IMR-90 (cell line): ENCODE measurements at regions not wholly inside any gene's neighbourhood (a gene's known extent, or its start where the extent isn't known, plus 50 kb on each side); places are given as distances from the start of the nearest gene placed in this dataset.
"Not testable (repeated sequence)": the region's sequence is repeated elsewhere in the genome, so short reads cannot be mapped to it uniquely, and the experiment has no call there.

Experiments
- ATAC-seq: fragments of 200-7000 bp; cut with Tn5 transposase; 2 replicates; pipeline ENCODE4 v1.9.1; 2020; ENCODE audit warnings: low read depth, mild to moderate bottlenecking, moderate library complexity
- BruUV-seq: library from RNA; stranded (reverse); fragments of 400-500 nt; replicated peaks from 2 replicates; lab custom pipeline; 2021; lab: Mats Ljungman, UMichigan
- CTCF ChIA-PET: fragments of 300-600 bp; formaldehyde crosslinking; extraction: SDS; loops from one replicate; lab custom pipeline; 2021; ENCODE audit warnings: antibody characterized with exemption; lab: Yijun Ruan, JAX
- POLR2A ChIA-PET: fragments of 300-600 bp; sonication (Branson Sonifier 250); formaldehyde crosslinking; loops from one replicate; lab custom pipeline; 2022; ENCODE audit warnings: antibody characterized with exemption; ENCODE audit not compliant: unreplicated experiment; lab: Charles Lee
- DNase-seq: peaks from one replicate; pipeline ENCODE4 v3.0.0; 2013
- H2AFZ ChIP-seq: replicated peaks from 2 replicates; pipeline ENCODE3; 2013; ENCODE audit warnings: low read length, mild to moderate bottlenecking; ENCODE audit not compliant: poor library complexity
- H2AK5ac ChIP-seq: 2 replicates; pipeline ENCODE4 v1.6.1; 2013; ENCODE audit warnings: low read depth, low read length, inconsistent platforms
- H2AK9ac ChIP-seq: replicated peaks from 2 replicates; pipeline ENCODE3; 2013; ENCODE audit warnings: mild to moderate bottlenecking, low read depth, low read length, moderate library complexity; ENCODE audit not compliant: poor library complexity
- H2BK120ac ChIP-seq: 2 replicates; pipeline ENCODE4 v1.6.1; 2013; ENCODE audit warnings: low read depth, low read length, inconsistent platforms
- H2BK15ac ChIP-seq: 3 replicates; pipeline ENCODE4 v1.6.1; 2013; ENCODE audit warnings: low read depth, low read length, inconsistent platforms
- H2BK20ac ChIP-seq: 2 replicates; pipeline ENCODE4 v1.6.1; 2013; ENCODE audit warnings: low read depth, mild to moderate bottlenecking, inconsistent platforms, low read length, moderate library complexity
- H2BK5ac ChIP-seq: 2 replicates; pipeline ENCODE4 v1.6.1; 2013; ENCODE audit warnings: mild to moderate bottlenecking, low read depth, low read length, inconsistent platforms; ENCODE audit not compliant: poor library complexity, severe bottlenecking
- H3K14ac ChIP-seq: replicated peaks from 2 replicates; pipeline ENCODE4 v1.6.1; 2013; ENCODE audit warnings: low read depth, low read length, inconsistent platforms
- H3K18ac ChIP-seq: 2 replicates; pipeline ENCODE4 v1.6.1; 2013; ENCODE audit warnings: low read depth, low read length, control low read depth
- H3K23ac ChIP-seq: 2 replicates; pipeline ENCODE4 v1.6.1; 2013; ENCODE audit warnings: low read depth, low read length, inconsistent platforms
- H3K27ac ChIP-seq: 2 replicates; pipeline ENCODE4 v1.5.1; 2013; ENCODE audit warnings: mild to moderate bottlenecking, control low read depth, low read length; ENCODE audit not compliant: insufficient read depth
- H3K27me3 ChIP-seq: 2 replicates; pipeline ENCODE4 v1.6.1; 2013; ENCODE audit warnings: low read length; ENCODE audit not compliant: control insufficient read depth, insufficient read depth
- H3K36me3 ChIP-seq: 2 replicates; pipeline ENCODE4 v1.6.1; 2013; ENCODE audit warnings: low read length, mixed read lengths; ENCODE audit not compliant: control insufficient read depth, insufficient read depth
- H3K4ac ChIP-seq: 2 replicates; pipeline ENCODE4 v1.6.1; 2013; ENCODE audit warnings: low read depth, low read length, inconsistent platforms
- H3K4me1 ChIP-seq: 2 replicates; pipeline ENCODE4 v1.6.1; 2013; ENCODE audit warnings: low read length, mixed read lengths; ENCODE audit not compliant: control insufficient read depth, insufficient read depth
- H3K4me2 ChIP-seq: 2 replicates; pipeline ENCODE4 v1.6.1; 2013; ENCODE audit warnings: low read depth, mild to moderate bottlenecking, control low read depth, low read length, moderate library complexity
- H3K4me3 ChIP-seq: 2 replicates; pipeline ENCODE4 v1.5.1; 2013; ENCODE audit warnings: low read depth, mild to moderate bottlenecking, control low read depth, low read length, moderate library complexity; ENCODE audit not compliant: insufficient read depth
- H3K56ac ChIP-seq: 2 replicates; pipeline ENCODE4 v1.6.1; 2013; ENCODE audit warnings: low read length, inconsistent platforms; ENCODE audit not compliant: insufficient read depth; ENCODE audit errors: extremely low read depth
- H3K79me1 ChIP-seq, 2 experiments: 2 replicates each; pipeline ENCODE4 v1.6.1; 2013; ENCODE audit warnings: low read length in 2 of 2, inconsistent platforms in 1 of 2, low read depth in 1 of 2
- H3K9ac ChIP-seq: 2 replicates; pipeline ENCODE4 v1.6.1; 2013; ENCODE audit warnings: low read depth, low read length, control low read depth
- H3K9me1 ChIP-seq: 2 replicates; pipeline ENCODE4 v1.6.1; 2013; ENCODE audit warnings: low read length, inconsistent platforms; ENCODE audit not compliant: insufficient read depth
- H3K9me3 ChIP-seq: 2 replicates; pipeline ENCODE4 v1.6.1; 2013; ENCODE audit warnings: low read length; ENCODE audit not compliant: control insufficient read depth, insufficient read depth
- H4K20me1 ChIP-seq: 2 replicates; pipeline ENCODE4 v1.6.1; 2013; ENCODE audit warnings: low read length, inconsistent platforms; ENCODE audit not compliant: insufficient read depth
- H4K5ac ChIP-seq: 2 replicates; pipeline ENCODE4 v1.6.1; 2013; ENCODE audit warnings: mild to moderate bottlenecking, low read depth, low read length, control low read depth
- H4K8ac ChIP-seq, 2 experiments: 2 replicates each; pipeline ENCODE4 v1.6.1; 2013; ENCODE audit warnings: low read depth in 2 of 2, low read length in 2 of 2, control low read depth in 1 of 2, inconsistent platforms in 1 of 2
- H4K91ac ChIP-seq: 2 replicates; pipeline ENCODE4 v1.6.1; 2013; ENCODE audit warnings: low read depth, low read length, inconsistent platforms; ENCODE audit not compliant: insufficient read depth
- WGBS, 2 experiments: methylation state at CpG; one replicate each; pipeline versions ENCODE4 v1.1.5 to v1.1.7; 2013; ENCODE audit warnings: missing lambda C conversion rate in 2 of 2; ENCODE audit not compliant: insufficient read length in 1 of 2; ENCODE audit errors: extremely low coverage in 2 of 2; 5-methylcytosine and 5-hydroxymethylcytosine counted together
- dilution Hi-C: fragments of 300-500 bp; cut with HindIII; formaldehyde crosslinking; loops from one replicate; pipeline ENCODE4 v1.14.3; 2018; ENCODE audit warnings: low sequenced_read_pairs; ENCODE audit not compliant: unreplicated experiment
- in situ Hi-C: fragments of 300-500 bp; cut with MboI; formaldehyde crosslinking; loops from 3 replicates; pipeline ENCODE4 v1.14.3; 2019; ENCODE audit warnings: low sequenced_read_pairs, inconsistent platforms, mixed read lengths
- intact Hi-C: fragments of 100-400 bp; cut with micrococcal nuclease; formaldehyde crosslinking; loops from 2 replicates; pipeline ENCODE4 v1.10.0; 2022

DNA sequence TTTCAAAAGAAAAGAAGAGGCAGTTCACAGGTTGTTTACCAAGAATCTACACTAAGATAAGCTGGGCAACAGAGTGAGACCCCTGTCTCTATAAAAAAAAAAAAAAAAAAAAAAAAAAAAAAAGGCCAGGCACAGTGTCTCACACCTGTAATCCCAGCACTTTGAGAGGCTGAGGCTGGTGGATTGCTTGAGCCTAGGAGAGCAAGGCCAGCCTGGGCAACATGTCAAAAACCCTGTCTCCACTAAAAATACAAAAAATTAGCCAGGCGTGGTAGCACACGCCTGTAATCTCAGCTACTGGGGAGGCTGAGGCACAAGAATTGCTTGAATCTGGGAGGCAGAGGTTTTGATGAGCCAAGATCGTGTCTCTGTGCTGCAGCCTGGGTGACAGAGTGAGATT is 147.6 kb downstream of the NECTIN1 start:
- BruUV-seq, H3K4me2 ChIP-seq, H3K9me1 ChIP-seq, intact Hi-C loops, H4K5ac ChIP-seq, dilution Hi-C loops, H3K9me3 ChIP-seq, H3K18ac ChIP-seq, H3K23ac ChIP-seq, H3K36me3 ChIP-seq, H3K27ac ChIP-seq, H3K9ac ChIP-seq, H3K14ac ChIP-seq, H3K56ac ChIP-seq, H2AK9ac ChIP-seq, H3K4me3 ChIP-seq, H2AFZ ChIP-seq, H2BK15ac ChIP-seq, H2BK5ac ChIP-seq, DNase-seq, POLR2A ChIA-PET, H2AK5ac ChIP-seq, in situ Hi-C loops, H2BK20ac ChIP-seq, H4K8ac ChIP-seq, H3K79me1 ChIP-seq, H2BK120ac ChIP-seq, H4K91ac ChIP-seq, ATAC-seq, H3K4me1 ChIP-seq, H4K20me1 ChIP-seq, H3K4ac ChIP-seq: not testable (repeated sequence)
- no CpG with 5 or more reads among the region's 3 CpGs for WGBS, 2 experiments
- CTCF ChIA-PET, result interaction anchor here (0.6 to 1.1 kb wide), 2 partner anchors 14 to 48 kb away, joined by 3 read pairs; no protein-coding TSS in a partner anchor
- H3K27me3 ChIP-seq, result peaks cover 23% of the 10 kb centered on the region
